GM12873 (cell line): ENCODE measurements at regions not wholly inside any gene's neighbourhood (a gene's known extent, or its start where the extent isn't known, plus 50 kb on each side); places are given as distances from the start of the nearest gene placed in this dataset.

Experiments used
- TF ChIP-seq, protein P1 (sequence below): IDR thresholded peaks from 2 replicates; pipeline ENCODE4 v1.5.1; 2012; ENCODE audit warnings: low read depth, mild to moderate bottlenecking, moderate library complexity, low read length, control low read depth; ENCODE audit not compliant: insufficient read depth; ENCODE audit errors: missing control alignments

GRCh38 chr7:91443862-91444261, 179.6 kb downstream of the FZD1 start:
- TF ChIP-seq, protein P1, sequence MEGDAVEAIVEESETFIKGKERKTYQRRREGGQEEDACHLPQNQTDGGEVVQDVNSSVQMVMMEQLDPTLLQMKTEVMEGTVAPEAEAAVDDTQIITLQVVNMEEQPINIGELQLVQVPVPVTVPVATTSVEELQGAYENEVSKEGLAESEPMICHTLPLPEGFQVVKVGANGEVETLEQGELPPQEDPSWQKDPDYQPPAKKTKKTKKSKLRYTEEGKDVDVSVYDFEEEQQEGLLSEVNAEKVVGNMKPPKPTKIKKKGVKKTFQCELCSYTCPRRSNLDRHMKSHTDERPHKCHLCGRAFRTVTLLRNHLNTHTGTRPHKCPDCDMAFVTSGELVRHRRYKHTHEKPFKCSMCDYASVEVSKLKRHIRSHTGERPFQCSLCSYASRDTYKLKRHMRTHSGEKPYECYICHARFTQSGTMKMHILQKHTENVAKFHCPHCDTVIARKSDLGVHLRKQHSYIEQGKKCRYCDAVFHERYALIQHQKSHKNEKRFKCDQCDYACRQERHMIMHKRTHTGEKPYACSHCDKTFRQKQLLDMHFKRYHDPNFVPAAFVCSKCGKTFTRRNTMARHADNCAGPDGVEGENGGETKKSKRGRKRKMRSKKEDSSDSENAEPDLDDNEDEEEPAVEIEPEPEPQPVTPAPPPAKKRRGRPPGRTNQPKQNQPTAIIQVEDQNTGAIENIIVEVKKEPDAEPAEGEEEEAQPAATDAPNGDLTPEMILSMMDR, result no peak

GRCh38 chr7:91446819-91447218, 182.6 kb downstream of the FZD1 start:
- TF ChIP-seq, protein P1, result no peak

GRCh38 chr7:91455411-91455810, 191.2 kb downstream of the FZD1 start:
- TF ChIP-seq, protein P1, result no peak

DNA sequence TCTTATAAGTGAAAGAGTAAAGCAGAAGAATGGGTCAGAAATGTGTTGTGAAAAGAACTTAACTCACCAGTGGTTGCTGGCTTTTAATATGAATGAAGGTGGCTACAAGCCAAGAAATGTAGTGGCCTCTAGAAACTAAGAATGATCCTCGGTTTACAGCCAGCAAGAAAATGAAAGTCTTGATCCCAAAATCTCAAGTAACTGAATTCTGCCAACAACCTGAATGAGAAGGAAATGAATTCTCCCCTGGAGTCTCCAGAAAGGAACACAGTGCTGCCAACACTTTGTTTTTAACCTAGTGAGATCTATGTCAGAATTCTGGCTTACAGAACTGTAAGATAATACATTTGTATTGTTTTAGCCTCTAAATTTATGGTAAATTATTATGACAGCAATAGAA, 193.0 kb downstream of the FZD1 start:
- TF ChIP-seq, protein P1, result no peak

DNA sequence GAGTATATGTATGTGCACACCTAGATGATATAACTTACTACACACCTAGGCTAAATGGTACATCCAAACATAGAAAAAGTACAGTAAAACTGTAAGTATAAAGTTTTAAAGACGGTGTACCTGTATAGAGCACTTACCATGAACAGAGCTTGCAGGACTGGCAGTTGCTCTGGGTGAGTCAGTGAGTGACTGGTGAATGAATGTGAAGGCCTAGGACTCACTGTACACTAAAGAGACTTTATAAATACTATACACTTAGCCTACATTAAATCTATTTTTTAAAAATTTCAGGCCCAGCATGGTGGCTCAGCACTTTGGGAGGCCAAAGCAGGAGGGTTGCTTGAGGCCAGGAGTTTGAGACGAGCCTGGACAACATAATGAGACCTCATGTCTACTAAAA, 195.3 kb downstream of the FZD1 start:
- TF ChIP-seq, protein P1, result no peak

GRCh38 chr7:91462316-91462715, 198.1 kb downstream of the FZD1 start:
- TF ChIP-seq, protein P1, result no peak

- TF ChIP-seq, protein P1, result no peak
Measured at GRCh38 chr7:91463330-91463729, 199.1 kb downstream of the FZD1 start.
